ENCODE measurements at regions not wholly inside any gene's neighbourhood (a gene's known extent, or its start where the extent isn't known, plus 50 kb on each side); places are given as distances from the start of the nearest gene placed in this dataset.

DNA sequence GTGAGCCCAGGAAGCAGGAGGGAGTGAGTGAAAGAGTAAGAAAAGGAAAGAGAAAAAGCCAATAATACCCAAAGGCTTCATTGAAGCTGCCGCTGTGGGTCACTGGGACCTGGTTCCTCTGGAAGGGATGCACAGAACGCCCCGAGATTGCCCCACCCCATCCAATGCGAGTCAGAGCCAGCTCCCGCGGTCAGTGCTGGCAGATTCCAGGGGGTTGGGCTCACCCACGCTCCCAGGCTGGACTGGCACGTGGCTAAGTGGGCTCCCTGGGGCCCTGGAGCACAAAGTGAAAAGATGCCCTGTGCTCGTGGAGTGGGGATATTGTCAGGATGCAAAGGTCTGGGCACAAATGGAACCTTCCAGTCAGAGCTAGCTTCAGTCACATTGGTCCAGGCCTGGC is 117.0 kb downstream of the OAT start (continued):
- TF ChIP-seq, protein P1, sequence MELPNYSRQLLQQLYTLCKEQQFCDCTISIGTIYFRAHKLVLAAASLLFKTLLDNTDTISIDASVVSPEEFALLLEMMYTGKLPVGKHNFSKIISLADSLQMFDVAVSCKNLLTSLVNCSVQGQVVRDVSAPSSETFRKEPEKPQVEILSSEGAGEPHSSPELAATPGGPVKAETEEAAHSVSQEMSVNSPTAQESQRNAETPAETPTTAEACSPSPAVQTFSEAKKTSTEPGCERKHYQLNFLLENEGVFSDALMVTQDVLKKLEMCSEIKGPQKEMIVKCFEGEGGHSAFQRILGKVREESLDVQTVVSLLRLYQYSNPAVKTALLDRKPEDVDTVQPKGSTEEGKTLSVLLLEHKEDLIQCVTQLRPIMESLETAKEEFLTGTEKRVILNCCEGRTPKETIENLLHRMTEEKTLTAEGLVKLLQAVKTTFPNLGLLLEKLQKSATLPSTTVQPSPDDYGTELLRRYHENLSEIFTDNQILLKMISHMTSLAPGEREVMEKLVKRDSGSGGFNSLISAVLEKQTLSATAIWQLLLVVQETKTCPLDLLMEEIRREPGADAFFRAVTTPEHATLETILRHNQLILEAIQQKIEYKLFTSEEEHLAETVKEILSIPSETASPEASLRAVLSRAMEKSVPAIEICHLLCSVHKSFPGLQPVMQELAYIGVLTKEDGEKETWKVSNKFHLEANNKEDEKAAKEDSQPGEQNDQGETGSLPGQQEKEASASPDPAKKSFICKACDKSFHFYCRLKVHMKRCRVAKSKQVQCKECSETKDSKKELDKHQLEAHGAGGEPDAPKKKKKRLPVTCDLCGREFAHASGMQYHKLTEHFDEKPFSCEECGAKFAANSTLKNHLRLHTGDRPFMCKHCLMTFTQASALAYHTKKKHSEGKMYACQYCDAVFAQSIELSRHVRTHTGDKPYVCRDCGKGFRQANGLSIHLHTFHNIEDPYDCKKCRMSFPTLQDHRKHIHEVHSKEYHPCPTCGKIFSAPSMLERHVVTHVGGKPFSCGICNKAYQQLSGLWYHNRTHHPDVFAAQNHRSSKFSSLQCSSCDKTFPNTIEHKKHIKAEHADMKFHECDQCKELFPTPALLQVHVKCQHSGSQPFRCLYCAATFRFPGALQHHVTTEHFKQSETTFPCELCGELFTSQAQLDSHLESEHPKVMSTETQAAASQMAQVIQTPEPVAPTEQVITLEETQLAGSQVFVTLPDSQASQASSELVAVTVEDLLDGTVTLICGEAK (IDR thresholded peaks at IDR 0.05; ENCODE audit: borderline replicate concordance): no peak
- TF ChIP-seq, protein P2, sequence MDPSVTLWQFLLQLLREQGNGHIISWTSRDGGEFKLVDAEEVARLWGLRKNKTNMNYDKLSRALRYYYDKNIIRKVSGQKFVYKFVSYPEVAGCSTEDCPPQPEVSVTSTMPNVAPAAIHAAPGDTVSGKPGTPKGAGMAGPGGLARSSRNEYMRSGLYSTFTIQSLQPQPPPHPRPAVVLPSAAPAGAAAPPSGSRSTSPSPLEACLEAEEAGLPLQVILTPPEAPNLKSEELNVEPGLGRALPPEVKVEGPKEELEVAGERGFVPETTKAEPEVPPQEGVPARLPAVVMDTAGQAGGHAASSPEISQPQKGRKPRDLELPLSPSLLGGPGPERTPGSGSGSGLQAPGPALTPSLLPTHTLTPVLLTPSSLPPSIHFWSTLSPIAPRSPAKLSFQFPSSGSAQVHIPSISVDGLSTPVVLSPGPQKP (IDR thresholded peaks at IDR 0.05; ENCODE audit: low read depth, low read length): no peak

DNA sequence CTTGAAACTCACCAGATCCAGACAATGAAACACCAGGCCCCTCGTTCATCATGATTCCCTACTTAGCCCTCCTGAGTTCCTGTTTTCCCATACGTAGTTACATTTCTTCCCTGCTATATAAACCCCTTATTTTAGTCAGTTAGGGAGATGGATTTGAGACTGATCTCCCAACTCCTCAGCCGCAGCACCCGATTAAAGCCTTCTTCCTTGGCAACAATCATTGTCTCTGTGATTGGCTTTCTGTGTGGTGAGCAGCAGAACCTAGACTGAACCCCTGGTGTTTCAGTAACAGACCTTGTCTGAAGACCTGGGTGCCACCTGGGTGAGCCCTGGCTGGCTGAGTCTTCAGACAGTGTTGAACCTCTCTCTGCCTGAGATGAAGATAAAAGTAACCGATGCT is 118.0 kb downstream of the OAT start:
- intact Hi-C loops (cut with micrococcal nuclease; ENCODE audit: unreplicated experiment) (no loop called here), in situ Hi-C loops (cut with MboI) (no loop called here)
- POLR2A ChIA-PET: no interaction called here
- Histone ChIP-seq H3K9me3 (replicated peaks; ENCODE audit: control insufficient read depth, insufficient read depth, low read length) (peaks cover 10% of the 10 kb centered on the region; the same call in 2 of the 3 replicates), H3K4me3 (no peak overlapping the region), H3K27me3 (replicated peaks in 1 of 2; ENCODE audit: control insufficient read depth in 2 of 2, insufficient read depth in 2 of 2, low read length in 1 of 2) (no peaks in the 10 kb centered on the region), H4K20me1 (ENCODE audit: control insufficient read depth, insufficient read depth) (no peaks in the 10 kb centered on the region), H2AFZ (ENCODE audit: control insufficient read depth, low read depth, low read length) (no peak overlapping the region), H3K27ac (ENCODE audit: control insufficient read depth, insufficient read depth) (no peak overlapping the region), H3K36me3 (ENCODE audit: control insufficient read depth in 2 of 2, insufficient read depth in 2 of 2, low read length in 1 of 2) (no peaks in the 10 kb centered on the region), H3K4me1 (ENCODE audit: control insufficient read depth, insufficient read depth, low read length) (no peaks in the 10 kb centered on the region), H3K79me2 (ENCODE audit: control insufficient read depth, insufficient read depth, low read length) (no peaks in the 10 kb centered on the region), H3K4me2 (ENCODE audit: control insufficient read depth, insufficient read depth) (no peak overlapping the region), H3K9ac (ENCODE audit: control insufficient read depth, insufficient read depth, low read length) (no peak overlapping the region)
- SMC1A ChIA-PET (ENCODE audit: uncharacterized antibody, unreplicated experiment): interaction anchor here (1.4 kb wide), 1 partner anchor 22 kb away, joined by 3 read pairs; no protein-coding TSS in a partner anchor
- DNase-seq (ENCODE audit: low read depth, low spot score) (no peak), ATAC-seq (no peak), FAIRE-seq (no peak)
- WGBS (ENCODE audit: insufficient coverage, insufficient replicate concordance, low lambda C conversion rate, missing lambda C conversion rate): 81% methylated on average over 5 of the region's 5 CpGs
- TF ChIP-seq SRF (IDR thresholded peaks at IDR 0.05; ENCODE audit: low read depth in 2 of 2, low read length in 2 of 2) (no peak), FOXK2 (IDR thresholded peaks at IDR 0.05) (no peak), KDM1A (IDR thresholded peaks at IDR 0.05; ENCODE audit: borderline replicate concordance) (no peak)
- no TSS peak for BruUV-seq (replicated peaks)
- CTCF ChIA-PET: no interaction called here
- RAD21 ChIA-PET (ENCODE audit: unreplicated experiment): no interaction called here

Data from GM12878 (cell line).